ENCODE measurements at regions not wholly inside any gene's neighbourhood (a gene's known extent, or its start where the extent isn't known, plus 50 kb on each side); places are given as distances from the start of the nearest gene placed in this dataset.

- DNase-seq (ENCODE audit: low read depth in 2 of 2): no peak
These were observed 255.8 kb downstream of the RHOU start for GRCh38 chr1:228990906-228991569.

GRCh38 chr1:228992044-228992443 is 256.8 kb downstream of the RHOU start:
- no peak for DNase-seq (ENCODE audit: low read depth in 2 of 2)

- no peak for DNase-seq (ENCODE audit: low read depth in 2 of 2)
These were observed 257.7 kb downstream of the RHOU start for GRCh38 chr1:228992907-228993535.

- no peak for DNase-seq (ENCODE audit: low read depth in 2 of 2)
These were observed 259.7 kb downstream of the RHOU start for GRCh38 chr1:228994676-228995594.

GRCh38 chr1:228996281-228996680 is 261.0 kb downstream of the RHOU start:
- DNase-seq (ENCODE audit: low read depth in 2 of 2): no peak

GRCh38 chr1:228997721-228998144 is 262.5 kb downstream of the RHOU start:
- DNase-seq (ENCODE audit: low read depth in 2 of 2): no peak

GRCh38 chr1:228998179-228998578 is 262.9 kb downstream of the RHOU start:
- no peak for DNase-seq (ENCODE audit: low read depth in 2 of 2)

- DNase-seq (ENCODE audit: low read depth in 2 of 2): no peak
These were observed 264.3 kb downstream of the RHOU start for GRCh38 chr1:228999446-229000170.

GRCh38 chr1:229000187-229000586 is 264.9 kb downstream of the RHOU start:
- no peak for DNase-seq (ENCODE audit: low read depth in 2 of 2)

GRCh38 chr1:229001467-229002011 is 266.3 kb downstream of the RHOU start:
- DNase-seq (ENCODE audit: low read depth in 2 of 2): no peak

- no peak for DNase-seq (ENCODE audit: low read depth in 2 of 2)
These were observed 266.8 kb downstream of the RHOU start for GRCh38 chr1:229002037-229002436.

GRCh38 chr1:229002451-229002960 is 267.2 kb downstream of the RHOU start:
- DNase-seq (ENCODE audit: low read depth in 2 of 2): no peak

GRCh38 chr1:229003233-229004031 is 267.5 kb upstream of the RAB4A start:
- DNase-seq (ENCODE audit: low read depth in 2 of 2): no peak

GRCh38 chr1:229004066-229004833 is 266.7 kb upstream of the RAB4A start:
- no peak for DNase-seq (ENCODE audit: low read depth in 2 of 2)

- no peak for DNase-seq (ENCODE audit: low read depth in 2 of 2)
These were observed 265.8 kb upstream of the RAB4A start for GRCh38 chr1:229005097-229005496.

- DNase-seq (ENCODE audit: low read depth in 2 of 2): no peak
These were observed 265.4 kb upstream of the RAB4A start for GRCh38 chr1:229005556-229005955.

GRCh38 chr1:229006121-229006870 is 264.6 kb upstream of the RAB4A start:
- DNase-seq (ENCODE audit: low read depth in 2 of 2): no peak

GRCh38 chr1:229007167-229007566 is 263.7 kb upstream of the RAB4A start:
- no peak for DNase-seq (ENCODE audit: low read depth in 2 of 2)

- DNase-seq (ENCODE audit: low read depth in 2 of 2): no peak
These were observed 263.2 kb upstream of the RAB4A start for GRCh38 chr1:229007701-229008100.
